ENCODE measurements at regions not wholly inside any gene's neighbourhood (a gene's known extent, or its start where the extent isn't known, plus 50 kb on each side); places are given as distances from the start of the nearest gene placed in this dataset.

GRCh38 chr3:132847849-132848625 lies 125.8 kb upstream of the NPHP3 start:
- TF ChIP-seq CTCF (IDR thresholded peaks at IDR 0.05) (no peak), EP300 (IDR thresholded peaks at IDR 0.05) (no peak), POLR2AphosphoS5 (IDR thresholded peaks at IDR 0.05) (no peak), POLR2A (IDR thresholded peaks at IDR 0.05) (no peak)
